ENCODE measurements at regions not wholly inside any gene's neighbourhood (a gene's known extent, or its start where the extent isn't known, plus 50 kb on each side); places are given as distances from the start of the nearest gene placed in this dataset.

DNA sequence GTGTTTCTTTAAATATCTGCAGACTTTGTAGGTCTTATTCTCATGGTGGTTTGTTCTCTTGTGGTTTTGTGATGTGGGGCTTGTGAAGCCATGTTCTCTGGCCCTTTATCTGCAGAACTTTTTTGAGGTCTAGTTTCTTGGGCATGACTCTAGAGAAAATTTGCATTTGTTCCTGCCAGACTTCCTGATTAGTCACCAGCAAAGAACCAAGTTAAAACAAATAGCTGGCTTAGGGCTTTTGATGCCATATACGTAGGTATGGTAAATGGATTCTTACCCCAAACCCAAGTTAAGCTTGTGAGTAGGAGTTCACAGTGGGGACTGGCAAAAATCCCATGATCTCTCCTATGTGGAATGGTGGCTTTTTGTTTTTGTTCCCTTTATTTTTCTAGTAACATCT lies 68.7 kb upstream of the IRX3 start:
- no peak for DNase-seq

DNA sequence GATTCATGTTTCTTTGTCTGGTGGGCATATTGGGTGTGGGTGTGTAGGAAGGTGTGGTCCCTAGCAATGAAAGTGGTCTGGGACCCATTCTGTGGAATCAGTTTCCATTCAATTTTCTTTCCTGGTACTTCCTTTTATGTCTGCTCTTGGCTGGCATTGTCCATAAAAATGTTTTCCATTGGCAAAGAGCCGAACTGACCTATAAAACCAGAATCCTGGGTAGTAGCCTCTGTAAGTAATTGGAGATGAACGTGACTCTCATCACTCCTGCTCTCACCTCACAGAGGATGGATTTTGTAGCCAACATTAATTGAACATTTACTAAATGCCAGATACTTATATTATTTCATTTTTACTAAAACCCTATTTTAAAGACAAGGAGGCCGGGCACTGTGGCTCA lies 66.5 kb upstream of the IRX3 start:
- DNase-seq = no peak

DNA sequence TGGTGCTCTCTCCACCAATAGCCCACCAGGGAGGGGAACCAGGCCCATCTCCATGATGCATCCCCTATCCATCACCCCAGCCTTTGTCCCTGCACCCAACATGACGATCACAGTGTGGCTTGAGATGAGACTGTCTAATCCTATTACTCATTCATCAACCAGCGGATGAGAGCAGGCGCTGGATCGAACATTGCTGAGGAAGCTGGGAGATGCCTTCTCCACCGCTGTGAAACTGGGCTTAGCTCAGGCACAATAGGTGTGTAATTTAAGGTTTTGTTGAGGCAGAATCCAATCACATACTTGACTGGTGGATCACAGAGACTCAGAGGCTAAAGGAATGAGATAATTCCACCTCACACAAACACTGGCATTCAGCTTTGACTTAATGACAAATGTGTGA lies 64.6 kb upstream of the IRX3 start:
- no peak for DNase-seq

DNA sequence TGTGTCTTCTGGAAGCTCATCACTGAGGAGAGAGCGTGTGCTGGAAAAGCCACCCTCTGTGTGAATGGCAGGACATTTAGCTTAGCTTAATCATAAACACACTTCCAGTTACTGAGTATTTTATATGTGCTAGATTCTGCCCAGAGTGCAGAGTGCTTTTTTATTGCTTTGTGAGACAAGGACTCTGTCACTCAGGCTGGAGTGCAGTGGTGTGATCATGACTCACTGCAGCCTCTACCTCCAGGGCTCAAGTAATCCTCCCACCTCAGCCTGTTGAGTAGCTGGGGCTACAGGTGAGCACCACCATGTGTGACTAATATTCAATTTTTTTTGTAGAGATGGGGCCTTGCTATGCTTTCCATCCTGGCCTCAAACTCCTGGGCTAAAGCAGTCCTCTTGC lies 61.4 kb upstream of the IRX3 start:
- no peak for DNase-seq

DNA sequence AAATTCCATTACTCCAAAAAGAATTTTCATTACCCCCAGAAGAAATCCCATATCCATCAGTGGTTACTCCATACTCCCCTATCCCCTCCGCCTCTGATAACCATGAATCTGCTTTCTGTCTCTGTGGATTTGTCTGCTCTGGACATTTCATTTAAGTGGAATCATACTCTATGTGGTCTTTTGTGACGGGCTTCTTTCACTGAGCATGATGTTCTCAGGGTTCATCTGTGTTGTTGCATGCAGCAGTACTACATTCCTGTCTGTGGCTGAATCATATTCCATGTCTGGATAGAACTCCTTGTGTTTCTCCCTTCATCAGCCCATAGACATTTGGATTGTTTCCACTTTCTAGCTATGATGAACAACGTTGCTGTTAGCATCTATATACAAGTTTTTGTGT lies 59.5 kb upstream of the IRX3 start:
- DNase-seq = no peak

DNA sequence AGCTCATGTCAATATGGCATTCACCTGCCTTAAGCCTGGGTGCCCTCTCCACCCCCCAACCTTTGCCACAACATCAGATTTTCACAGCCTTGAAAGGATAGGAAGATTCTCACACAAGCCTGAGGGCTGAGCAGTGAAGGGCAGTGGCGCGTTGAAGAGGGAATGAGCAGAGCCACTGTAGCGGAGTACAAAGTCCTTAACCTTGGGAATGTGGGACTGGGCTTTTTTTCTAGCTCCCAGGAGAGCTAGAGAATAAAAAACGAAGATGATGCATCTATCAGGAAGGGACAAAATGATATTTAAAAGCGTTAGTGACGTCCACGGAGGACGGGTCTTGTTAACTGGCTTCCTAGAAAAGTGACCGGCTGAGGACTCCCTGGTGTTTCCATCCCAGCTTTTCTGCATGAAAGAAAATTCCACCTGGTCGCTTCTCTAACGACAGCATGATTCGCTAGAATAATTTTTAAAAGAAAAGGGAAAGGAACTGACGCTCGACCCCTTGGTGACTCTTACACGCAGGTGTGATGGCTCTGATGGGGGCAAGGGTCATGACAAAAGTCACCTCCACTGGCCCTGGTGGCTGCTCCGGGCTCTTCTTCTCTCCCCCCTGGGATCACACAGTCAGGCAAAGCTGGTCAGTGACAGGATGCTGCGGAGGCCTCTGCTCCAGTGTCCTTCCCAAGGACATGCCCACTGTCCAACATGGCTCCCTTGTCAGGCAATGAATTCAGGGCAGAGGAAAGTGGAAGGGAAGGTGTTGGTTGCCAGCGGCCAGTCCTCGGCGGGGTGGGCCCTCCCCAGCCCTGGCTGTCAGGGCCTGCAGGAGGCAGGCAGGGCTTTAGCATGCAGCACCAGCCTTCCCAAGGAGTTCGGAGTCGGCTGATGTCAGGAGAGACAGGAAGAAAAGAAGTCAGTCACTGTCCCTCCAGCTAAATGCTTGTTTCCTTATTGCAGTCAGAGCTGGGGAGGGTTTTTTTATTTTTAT lies 58.4 kb upstream of the IRX3 start:
- DNase-seq = no peak

DNA sequence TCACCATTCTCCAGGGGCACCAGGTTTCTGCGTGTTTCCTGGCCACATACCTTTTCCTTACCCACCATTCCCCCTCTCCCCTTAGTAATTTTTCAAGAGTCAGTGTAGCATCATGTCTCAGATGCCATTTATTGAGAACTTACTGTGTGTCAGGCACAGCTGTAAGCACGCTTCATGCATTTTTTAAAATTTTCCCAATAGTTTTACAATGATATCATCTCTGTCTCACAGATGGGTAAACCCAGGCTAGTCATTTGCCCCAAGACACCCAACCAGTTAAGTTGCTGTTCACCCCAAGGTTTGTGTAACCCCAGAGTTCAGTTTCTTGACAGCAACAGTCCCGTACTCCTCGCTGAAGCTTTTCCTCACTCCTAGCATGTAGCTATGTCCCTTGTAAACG lies 56.4 kb upstream of the IRX3 start:
- no peak for DNase-seq

DNA sequence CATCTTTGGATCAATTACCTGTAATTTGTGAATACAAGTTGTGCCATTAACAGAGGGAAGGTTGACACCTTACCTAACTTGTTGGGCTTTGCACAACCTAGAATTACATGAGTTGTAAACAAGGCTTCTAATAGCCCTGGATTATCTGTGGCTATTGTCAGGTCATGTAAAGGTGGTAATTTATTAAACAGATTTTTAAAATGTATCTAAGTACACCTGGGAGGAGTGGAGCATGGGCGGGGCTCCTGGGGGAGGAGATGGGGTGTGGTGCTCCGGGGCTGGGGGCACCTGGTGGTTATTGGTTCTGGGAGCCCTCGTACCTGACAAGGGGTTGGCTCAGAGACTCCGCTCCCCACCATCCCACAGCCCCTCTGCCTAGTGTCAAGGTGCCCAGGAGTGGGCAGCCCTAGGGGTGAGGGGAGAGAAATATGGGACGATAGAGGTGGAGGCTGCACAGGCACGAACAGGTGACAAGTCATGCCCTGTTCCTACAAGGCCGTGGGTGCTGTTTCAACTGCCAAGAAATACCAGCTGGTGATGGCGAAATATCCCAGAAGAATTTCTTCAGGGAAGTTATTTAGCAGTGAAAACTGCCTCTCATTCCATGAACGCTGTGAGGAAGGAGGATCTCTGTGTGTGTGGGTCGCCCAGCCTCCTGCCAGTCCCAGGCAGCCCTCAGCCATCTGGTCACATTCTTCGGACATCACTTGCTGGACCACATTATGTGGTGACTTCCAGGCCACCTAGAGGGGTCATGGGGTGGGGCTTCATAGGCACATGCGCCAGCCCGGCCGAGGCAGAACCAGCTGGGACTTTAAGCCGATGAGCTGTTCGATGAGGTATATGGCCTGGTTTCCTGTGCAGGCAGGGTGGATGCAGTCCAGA lies 55.5 kb upstream of the IRX3 start:
- no peak for DNase-seq

DNA sequence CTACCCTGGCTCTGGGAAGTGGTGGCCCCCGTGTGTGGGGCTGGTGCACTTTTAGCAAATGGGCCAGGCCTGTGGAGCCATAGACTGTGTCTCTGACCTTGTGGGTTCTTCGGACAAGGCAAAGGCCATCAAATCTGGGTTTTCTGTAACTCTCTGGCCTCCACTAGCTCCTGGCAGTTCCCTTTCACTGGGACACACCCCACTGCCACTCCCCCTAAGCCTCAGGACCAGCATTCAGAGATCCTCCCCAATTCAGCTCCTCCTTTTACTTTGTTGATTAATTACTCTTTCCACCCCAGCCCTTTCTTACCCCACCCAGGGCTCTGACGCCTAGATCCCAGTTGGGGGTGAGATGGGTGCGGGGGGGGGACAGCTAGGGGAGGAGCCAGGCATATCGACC lies 53.9 kb upstream of the IRX3 start:
- DNase-seq = no peak

DNA sequence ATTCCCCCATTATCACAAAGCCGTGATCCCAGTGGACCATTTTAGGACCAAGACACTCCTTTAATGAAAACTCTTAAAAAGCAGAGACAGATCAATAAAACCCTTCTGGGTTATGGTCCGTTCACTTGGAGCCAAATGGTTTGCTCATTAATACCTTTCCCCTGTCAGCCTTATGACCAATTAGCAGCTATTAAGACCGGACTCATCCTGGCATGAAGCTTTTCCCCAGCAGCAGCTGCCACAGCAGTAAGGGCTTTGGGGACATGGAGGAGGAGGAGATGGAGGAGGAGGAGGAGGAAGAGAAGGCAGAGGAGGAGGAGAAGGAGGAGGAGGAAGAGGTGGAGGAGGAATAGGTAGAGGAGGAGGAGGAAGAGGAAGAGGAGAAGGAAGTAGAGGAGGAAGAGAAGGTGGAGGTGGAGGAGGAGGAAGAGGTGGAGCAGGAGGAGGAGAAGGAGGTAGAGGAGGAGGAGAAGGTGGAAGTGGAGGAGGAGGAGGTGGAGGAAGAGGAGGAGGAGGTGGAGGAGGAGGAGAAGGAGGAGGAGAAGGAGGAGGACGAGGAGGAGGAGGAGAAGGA lies 50.1 kb upstream of the IRX3 start:
- DNase-seq = no peak
